GM18508 (cell line): ENCODE measurements at regions not wholly inside any gene's neighbourhood (a gene's known extent, or its start where the extent isn't known, plus 50 kb on each side); places are given as distances from the start of the nearest gene placed in this dataset.

Source experiments
- ATAC-seq: cut with Tn5 transposase; IDR thresholded peaks from one replicate; pipeline ENCODE4 v1.9.1; 2021; ENCODE audit warnings: moderate number of reproducible peaks; ENCODE audit not compliant: insufficient read depth, unreplicated experiment

- ATAC-seq: no peak
These were observed 724.8 kb upstream of the RIOK2 start for GRCh38 chr5:97907646-97908400.

GRCh38 chr5:97909541-97909940 lies 726.5 kb upstream of the RIOK2 start:
- no peak for ATAC-seq

- no peak for ATAC-seq
These were observed 731.4 kb upstream of the RIOK2 start for GRCh38 chr5:97914483-97914882.

- ATAC-seq: no peak
These were observed 732.1 kb upstream of the RIOK2 start for GRCh38 chr5:97915106-97915505.

- ATAC-seq: no peak
These were observed 735.0 kb upstream of the RIOK2 start for GRCh38 chr5:97918057-97918456.

GRCh38 chr5:97918620-97919019 lies 735.6 kb upstream of the RIOK2 start:
- no peak for ATAC-seq

- no peak for ATAC-seq
These were observed 736.7 kb upstream of the RIOK2 start for GRCh38 chr5:97919719-97920118.

GRCh38 chr5:97922776-97923175 lies 739.7 kb upstream of the RIOK2 start:
- no peak for ATAC-seq

- peak; percentile 76 for ATAC-seq
These were observed 740.4 kb upstream of the RIOK2 start for GRCh38 chr5:97923496-97923895.

GRCh38 chr5:97923997-97924396 lies 741.0 kb upstream of the RIOK2 start:
- peak; percentile 57 for ATAC-seq

- ATAC-seq: no peak
These were observed 746.3 kb upstream of the RIOK2 start for GRCh38 chr5:97929383-97929782.

GRCh38 chr5:97931829-97932228 lies 748.8 kb upstream of the RIOK2 start:
- no peak for ATAC-seq

- ATAC-seq: no peak
These were observed 753.2 kb upstream of the RIOK2 start for GRCh38 chr5:97936231-97936630.

GRCh38 chr5:97937846-97938245 lies 754.8 kb upstream of the RIOK2 start:
- ATAC-seq: no peak

GRCh38 chr5:97943036-97943435 lies 760.0 kb upstream of the RIOK2 start:
- no peak for ATAC-seq

- ATAC-seq: no peak
These were observed 768.1 kb upstream of the RIOK2 start for GRCh38 chr5:97951139-97951538.

- ATAC-seq: no peak
These were observed 772.4 kb upstream of the RIOK2 start for GRCh38 chr5:97955450-97955849.

GRCh38 chr5:97967292-97967691 lies 784.2 kb upstream of the RIOK2 start:
- no peak for ATAC-seq

GRCh38 chr5:97968346-97968745 lies 785.3 kb upstream of the RIOK2 start:
- ATAC-seq: no peak

GRCh38 chr5:97979740-97980139 lies 793.7 kb upstream of the RGMB start:
- ATAC-seq: no peak

GRCh38 chr5:97980291-97980690 lies 793.2 kb upstream of the RGMB start:
- ATAC-seq: no peak

GRCh38 chr5:97986069-97986468 lies 787.4 kb upstream of the RGMB start:
- no peak for ATAC-seq
